IMR-90 (cell line): ENCODE measurements at regions not wholly inside any gene's neighbourhood (a gene's known extent, or its start where the extent isn't known, plus 50 kb on each side); places are given as distances from the start of the nearest gene placed in this dataset.

Experiments used
- ATAC-seq: fragments of 200-7000 bp; cut with Tn5 transposase; 2 replicates; pipeline ENCODE4 v1.9.1; 2020; ENCODE audit warnings: low read depth, mild to moderate bottlenecking, moderate library complexity
- BruUV-seq: library from RNA; stranded (reverse); fragments of 400-500 nt; replicated peaks from 2 replicates; lab custom pipeline; 2021; lab: Mats Ljungman, UMichigan
- CTCF ChIA-PET: fragments of 300-600 bp; formaldehyde crosslinking; extraction: SDS; loops from one replicate; lab custom pipeline; 2021; ENCODE audit warnings: antibody characterized with exemption; lab: Yijun Ruan, JAX
- POLR2A ChIA-PET: fragments of 300-600 bp; sonication (Branson Sonifier 250); formaldehyde crosslinking; loops from one replicate; lab custom pipeline; 2022; ENCODE audit warnings: antibody characterized with exemption; ENCODE audit not compliant: unreplicated experiment; lab: Charles Lee
- DNase-seq: peaks from one replicate; pipeline ENCODE4 v3.0.0; 2013
- H2AFZ ChIP-seq: replicated peaks from 2 replicates; pipeline ENCODE3; 2013; ENCODE audit warnings: low read length, mild to moderate bottlenecking; ENCODE audit not compliant: poor library complexity
- H2AK5ac ChIP-seq: 2 replicates; pipeline ENCODE4 v1.6.1; 2013; ENCODE audit warnings: low read depth, low read length, inconsistent platforms
- H2AK9ac ChIP-seq: replicated peaks from 2 replicates; pipeline ENCODE3; 2013; ENCODE audit warnings: mild to moderate bottlenecking, low read depth, low read length, moderate library complexity; ENCODE audit not compliant: poor library complexity
- H2BK120ac ChIP-seq: 2 replicates; pipeline ENCODE4 v1.6.1; 2013; ENCODE audit warnings: low read depth, low read length, inconsistent platforms
- H2BK15ac ChIP-seq: 3 replicates; pipeline ENCODE4 v1.6.1; 2013; ENCODE audit warnings: low read depth, low read length, inconsistent platforms
- H2BK20ac ChIP-seq: 2 replicates; pipeline ENCODE4 v1.6.1; 2013; ENCODE audit warnings: low read depth, mild to moderate bottlenecking, inconsistent platforms, low read length, moderate library complexity
- H2BK5ac ChIP-seq: 2 replicates; pipeline ENCODE4 v1.6.1; 2013; ENCODE audit warnings: mild to moderate bottlenecking, low read depth, low read length, inconsistent platforms; ENCODE audit not compliant: poor library complexity, severe bottlenecking
- H3K14ac ChIP-seq: replicated peaks from 2 replicates; pipeline ENCODE4 v1.6.1; 2013; ENCODE audit warnings: low read depth, low read length, inconsistent platforms
- H3K18ac ChIP-seq: 2 replicates; pipeline ENCODE4 v1.6.1; 2013; ENCODE audit warnings: low read depth, low read length, control low read depth
- H3K23ac ChIP-seq: 2 replicates; pipeline ENCODE4 v1.6.1; 2013; ENCODE audit warnings: low read depth, low read length, inconsistent platforms
- H3K27ac ChIP-seq: 2 replicates; pipeline ENCODE4 v1.5.1; 2013; ENCODE audit warnings: mild to moderate bottlenecking, control low read depth, low read length; ENCODE audit not compliant: insufficient read depth
- H3K27me3 ChIP-seq: 2 replicates; pipeline ENCODE4 v1.6.1; 2013; ENCODE audit warnings: low read length; ENCODE audit not compliant: control insufficient read depth, insufficient read depth
- H3K36me3 ChIP-seq: 2 replicates; pipeline ENCODE4 v1.6.1; 2013; ENCODE audit warnings: low read length, mixed read lengths; ENCODE audit not compliant: control insufficient read depth, insufficient read depth
- H3K4ac ChIP-seq: 2 replicates; pipeline ENCODE4 v1.6.1; 2013; ENCODE audit warnings: low read depth, low read length, inconsistent platforms
- H3K4me1 ChIP-seq: 2 replicates; pipeline ENCODE4 v1.6.1; 2013; ENCODE audit warnings: low read length, mixed read lengths; ENCODE audit not compliant: control insufficient read depth, insufficient read depth
- H3K4me2 ChIP-seq: 2 replicates; pipeline ENCODE4 v1.6.1; 2013; ENCODE audit warnings: low read depth, mild to moderate bottlenecking, control low read depth, low read length, moderate library complexity
- H3K4me3 ChIP-seq: 2 replicates; pipeline ENCODE4 v1.5.1; 2013; ENCODE audit warnings: low read depth, mild to moderate bottlenecking, control low read depth, low read length, moderate library complexity; ENCODE audit not compliant: insufficient read depth
- H3K56ac ChIP-seq: 2 replicates; pipeline ENCODE4 v1.6.1; 2013; ENCODE audit warnings: low read length, inconsistent platforms; ENCODE audit not compliant: insufficient read depth; ENCODE audit errors: extremely low read depth
- H3K79me1 ChIP-seq, 2 experiments: 2 replicates each; pipeline ENCODE4 v1.6.1; 2013; ENCODE audit warnings: low read length in 2 of 2, inconsistent platforms in 1 of 2, low read depth in 1 of 2
- H3K9ac ChIP-seq: 2 replicates; pipeline ENCODE4 v1.6.1; 2013; ENCODE audit warnings: low read depth, low read length, control low read depth
- H3K9me1 ChIP-seq: 2 replicates; pipeline ENCODE4 v1.6.1; 2013; ENCODE audit warnings: low read length, inconsistent platforms; ENCODE audit not compliant: insufficient read depth
- H3K9me3 ChIP-seq: 2 replicates; pipeline ENCODE4 v1.6.1; 2013; ENCODE audit warnings: low read length; ENCODE audit not compliant: control insufficient read depth, insufficient read depth
- H4K20me1 ChIP-seq: 2 replicates; pipeline ENCODE4 v1.6.1; 2013; ENCODE audit warnings: low read length, inconsistent platforms; ENCODE audit not compliant: insufficient read depth
- H4K5ac ChIP-seq: 2 replicates; pipeline ENCODE4 v1.6.1; 2013; ENCODE audit warnings: mild to moderate bottlenecking, low read depth, low read length, control low read depth
- H4K8ac ChIP-seq, 2 experiments: 2 replicates each; pipeline ENCODE4 v1.6.1; 2013; ENCODE audit warnings: low read depth in 2 of 2, low read length in 2 of 2, control low read depth in 1 of 2, inconsistent platforms in 1 of 2
- H4K91ac ChIP-seq: 2 replicates; pipeline ENCODE4 v1.6.1; 2013; ENCODE audit warnings: low read depth, low read length, inconsistent platforms; ENCODE audit not compliant: insufficient read depth
- BHLHE40 ChIP-seq: fragments of 150-350 bp; IDR thresholded peaks from 2 replicates; pipeline ENCODE4 v1.6.1; 2016; ENCODE audit warnings: mild to moderate bottlenecking, low read depth, low read length
- CHD1 ChIP-seq: IDR thresholded peaks from 2 replicates; pipeline ENCODE4 v1.6.1; 2012; ENCODE audit warnings: low read depth, low read length, improper control_type of control experiment
- WGBS, 2 experiments: methylation state at CpG; one replicate each; pipeline versions ENCODE4 v1.1.5 to v1.1.7; 2013; ENCODE audit warnings: missing lambda C conversion rate in 2 of 2; ENCODE audit not compliant: insufficient read length in 1 of 2; ENCODE audit errors: extremely low coverage in 2 of 2; 5-methylcytosine and 5-hydroxymethylcytosine counted together
- dilution Hi-C: fragments of 300-500 bp; cut with HindIII; formaldehyde crosslinking; loops from one replicate; pipeline ENCODE4 v1.14.3; 2018; ENCODE audit warnings: low sequenced_read_pairs; ENCODE audit not compliant: unreplicated experiment
- in situ Hi-C: fragments of 300-500 bp; cut with MboI; formaldehyde crosslinking; loops from 3 replicates; pipeline ENCODE4 v1.14.3; 2019; ENCODE audit warnings: low sequenced_read_pairs, inconsistent platforms, mixed read lengths
- intact Hi-C: fragments of 100-400 bp; cut with micrococcal nuclease; formaldehyde crosslinking; loops from 2 replicates; pipeline ENCODE4 v1.10.0; 2022

DNA sequence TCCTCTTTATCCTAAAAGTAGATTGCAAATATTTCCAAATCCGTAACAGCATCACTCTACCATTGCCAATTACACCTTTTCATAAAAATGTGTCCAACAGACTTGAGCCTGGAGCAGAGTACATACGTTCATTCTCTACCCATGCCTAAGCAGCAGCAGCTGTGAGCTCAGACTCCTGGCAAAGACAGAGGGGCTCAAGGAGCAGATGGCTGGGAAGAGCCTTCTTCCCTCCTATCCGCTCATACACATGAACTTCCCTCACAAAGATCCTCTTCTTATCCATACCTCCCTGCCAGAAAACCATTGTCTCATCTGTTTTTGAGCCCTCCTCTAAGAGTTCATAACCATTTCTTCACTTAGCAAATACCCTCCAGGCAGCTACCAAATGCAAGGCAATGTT lies 164.3 kb upstream of the ARL4C start:
- no peaks in the 10 kb centered on the region for H3K4me1 ChIP-seq

More for the DNA sequence above, 164.3 kb upstream of the ARL4C start:
- Histone ChIP-seq H3K36me3 (no peaks in the 10 kb centered on the region), H4K8ac (no peak overlapping the region), H2BK120ac (no peak overlapping the region), H4K91ac (no peak overlapping the region), H3K9ac (no peak overlapping the region), H3K23ac (no peak overlapping the region), H4K20me1 (no peaks in the 10 kb centered on the region), H3K4me3 (no peak overlapping the region), H4K5ac (no peak overlapping the region), H3K14ac (no peak overlapping the region), H2BK20ac (no peak overlapping the region), H2BK15ac (no peak overlapping the region), H3K56ac (no peak overlapping the region), H3K9me3 (peaks cover 12% of the 10 kb centered on the region), H3K4ac (no peak overlapping the region), H3K9me1 (no peaks in the 10 kb centered on the region), H2AK5ac (no peak overlapping the region), H3K27me3 (no peaks in the 10 kb centered on the region), H3K27ac (no peak overlapping the region), H3K18ac (no peak overlapping the region), H2AFZ (no peak overlapping the region), H2AK9ac (no peak overlapping the region), H3K79me1 (no peaks in the 10 kb centered on the region), H3K4me2 (no peak overlapping the region), H2BK5ac (no peak overlapping the region)
- no peak for ATAC-seq
- TF ChIP-seq BHLHE40 (no peak), CHD1 (no peak)
- CTCF ChIA-PET, result no interaction called here
- POLR2A ChIA-PET, result no interaction called here
- intact Hi-C loops (no loop called here), in situ Hi-C loops (no loop called here), dilution Hi-C loops (no loop called here)
- no peak for DNase-seq
- BruUV-seq, result no TSS peak
- 100% methylated on average over 1 of the region's 3 CpGs; no CpG with 5 or more reads in 1 of the 2 experiments for WGBS, 2 experiments
